K562 (cell line): ENCODE measurements at regions not wholly inside any gene's neighbourhood (a gene's known extent, or its start where the extent isn't known, plus 50 kb on each side); places are given as distances from the start of the nearest gene placed in this dataset.

Experiments used
- ATAC-seq: fragments of 200-7000 bp; cut with Tn5 transposase; 3 replicates; pipeline ENCODE4 v1.9.1; 2020; ENCODE audit warnings: moderate library complexity
- BruUV-seq: library from RNA; stranded (reverse); fragments of 400-500 nt; replicated peaks from 2 replicates; lab custom pipeline; 2021; lab: Mats Ljungman, UMichigan
- CTCF ChIA-PET: fragments of 300-600 bp; formaldehyde crosslinking; extraction: SDS; loops from one replicate; lab custom pipeline; 2021; ENCODE audit warnings: low intra/inter-chr PET ratio; lab: Yijun Ruan, JAX
- POLR2A ChIA-PET: fragments of 300-600, 350-650 bp; sonication (Branson Sonifier 250); formaldehyde crosslinking; extraction: SDS; loops from one replicate; lab custom pipeline; 2021; ENCODE audit warnings: antibody characterized with exemption, inconsistent platforms; lab: Yijun Ruan, JAX
- DNase-seq, 4 experiments: peaks; one replicate each; pipeline versions ENCODE4 v3.0.0 to v3.0.0-alpha.2; 2011 to 2018; ENCODE audit warnings: low spot score in 3 of 4, mixed read lengths in 3 of 4; ENCODE audit errors: extremely low read depth in 1 of 4
- FAIRE-seq: peaks from 2 replicates; lab custom pipeline; 2011; peaks lifted over from hg19 to GRCh38; lab: Jason Lieb, UNC
- H2AFZ ChIP-seq: 2 replicates; pipeline ENCODE4 v1.6.0; 2011; ENCODE audit warnings: low read depth, low read length, control low read depth, inconsistent platforms
- H3K27ac ChIP-seq: fragments of 200-600 bp; 3 replicates; pipeline ENCODE4 v1.8.0; 2011; ENCODE audit warnings: low read depth, mild to moderate bottlenecking, control low read depth, inconsistent platforms, low read length, moderate library complexity, mixed read lengths; ENCODE audit errors: extremely low read depth
- H3K27me3 ChIP-seq, 2 experiments: fragments of 300-600 bp in 1 of 2; 2 replicates in 1 of 2; 3 replicates in 1 of 2; pipeline versions ENCODE4 v1.6.0 to v1.8.0; 2011; ENCODE audit warnings: inconsistent platforms in 2 of 2, low read length in 2 of 2, mild to moderate bottlenecking in 1 of 2, mixed read lengths in 1 of 2, moderate library complexity in 1 of 2; ENCODE audit not compliant: control insufficient read depth in 2 of 2, insufficient read depth in 2 of 2
- H3K36me3 ChIP-seq: fragments of 300-600 bp; 3 replicates; pipeline ENCODE4 v1.8.0; 2011; ENCODE audit warnings: mild to moderate bottlenecking, low read length, inconsistent platforms; ENCODE audit not compliant: control insufficient read depth, insufficient read depth
- H3K4me1 ChIP-seq, 2 experiments: fragments of 200-600 bp in 1 of 2; replicated peaks in 1 of 2; 2 replicates in 1 of 2; 3 replicates in 1 of 2; pipeline versions ENCODE4 v1.5.1 to v1.8.0; 2011; ENCODE audit warnings: inconsistent platforms in 2 of 2, low read length in 2 of 2, mild to moderate bottlenecking in 1 of 2, mixed read lengths in 1 of 2, moderate library complexity in 1 of 2; ENCODE audit not compliant: control insufficient read depth in 2 of 2, insufficient read depth in 2 of 2
- H3K4me2 ChIP-seq: 2 replicates; pipeline ENCODE4 v1.6.1; 2011; ENCODE audit warnings: low read length, control low read depth, inconsistent platforms, mixed read lengths; ENCODE audit not compliant: insufficient read depth
- H3K4me3 ChIP-seq: fragments of 200-600 bp; sonication (generic), shearing (Covaris generic); 2 replicates; pipeline ENCODE4 v1.5.1; 2016; ENCODE audit warnings: control low read depth, inconsistent platforms
- H3K79me2 ChIP-seq: fragments of 200-600 bp; 3 replicates; pipeline ENCODE4 v1.8.0; 2011; ENCODE audit warnings: low read length, inconsistent platforms; ENCODE audit not compliant: control insufficient read depth, insufficient read depth
- H3K9ac ChIP-seq, 2 experiments: 2 replicates each; pipeline versions ENCODE4 v1.6.0 to v1.6.1; 2011; ENCODE audit warnings: low read depth in 2 of 2, low read length in 2 of 2, control low read depth in 1 of 2, inconsistent platforms in 1 of 2, mild to moderate bottlenecking in 1 of 2, mixed read lengths in 1 of 2; ENCODE audit not compliant: insufficient read depth in 1 of 2
- H3K9me1 ChIP-seq: one replicate; pipeline ENCODE4 v1.6.0; 2011; ENCODE audit warnings: inconsistent platforms, mild to moderate bottlenecking, low read length, moderate library complexity; ENCODE audit not compliant: control insufficient read depth, insufficient read depth
- H3K9me3 ChIP-seq: replicated peaks from 2 replicates; pipeline ENCODE4 v1.5.1; 2011; ENCODE audit warnings: low read depth, low read length, inconsistent platforms; ENCODE audit not compliant: control insufficient read depth, insufficient read depth
- H4K20me1 ChIP-seq: replicated peaks from 2 replicates; pipeline ENCODE4 v1.6.1; 2011; ENCODE audit warnings: low read length, inconsistent platforms, mixed read lengths; ENCODE audit not compliant: control insufficient read depth, insufficient read depth
- BACH1 ChIP-seq: fragments of 200-800 bp; sonication (Bioruptor generic); IDR thresholded peaks from 2 replicates; pipeline ENCODE4 v1.6.1; 2016; ENCODE audit warnings: missing genetic modification characterization, missing compliant biosample characterization
- FOXA1 ChIP-seq: fragments of 450-650 bp; IDR thresholded peaks from 2 replicates; pipeline ENCODE4 v1.6.1; 2016; ENCODE audit warnings: mild to moderate bottlenecking, borderline replicate concordance
- FOXJ3 ChIP-seq: sonication (generic); formaldehyde crosslinking; IDR thresholded peaks from 2 replicates; pipeline ENCODE4 v1.4.0; 2020; ENCODE audit warnings: mild to moderate bottlenecking, missing genetic modification reagents
- HDAC6 ChIP-seq: IDR thresholded peaks from 2 replicates; pipeline ENCODE4 v1.6.1; 2012; ENCODE audit warnings: low read depth, mild to moderate bottlenecking, control low read depth, inconsistent platforms, low read length, moderate library complexity
- HEY1 ChIP-seq: fragments of 250-450 bp; sonication (Bioruptor Pico); IDR thresholded peaks from 2 replicates; pipeline ENCODE4 v1.5.0; 2020; ENCODE audit warnings: mild to moderate bottlenecking, moderate library complexity, borderline replicate concordance
- MYBL2 ChIP-seq, 2 experiments: fragments of 450-650 bp in 1 of 2; sonication (generic) in 1 of 2; formaldehyde crosslinking in 1 of 2; IDR thresholded peaks; 2 replicates each; pipeline versions ENCODE4 v1.6.1 to v1.8.1; 2017 to 2022; ENCODE audit warnings: borderline replicate concordance in 1 of 2, inconsistent platforms in 1 of 2, low read depth in 1 of 2, mild to moderate bottlenecking in 1 of 2, missing genetic modification reagents in 1 of 2, moderate library complexity in 1 of 2
- RCOR1 ChIP-seq, 2 experiments: IDR thresholded peaks; 2 replicates each; pipeline ENCODE4 v1.6.1; 2012; ENCODE audit warnings: low read depth in 2 of 2, low read length in 2 of 2, borderline replicate concordance in 1 of 2, improper control_type of control experiment in 1 of 2
- SNRNP70 ChIP-seq: fragments of 200-400 bp; formaldehyde crosslinking; optimal IDR thresholded peaks from 2 replicates; pipeline ENCODE3; 2017; ENCODE audit warnings: low read depth, low read length
- SPI1 ChIP-seq: IDR thresholded peaks from 2 replicates; pipeline ENCODE4 v1.6.1; 2011; ENCODE audit warnings: low read depth, low read length, control low read depth, borderline replicate concordance
- ZNF668 ChIP-seq: fragments of 250-450 bp; sonication (Bioruptor Pico); IDR thresholded peaks from 2 replicates; pipeline ENCODE4 v1.8.0; 2022; ENCODE audit warnings: mild to moderate bottlenecking, inconsistent platforms
- WGBS: fragments of 100-300 bp; shearing (Covaris generic); methylation state at CpG from one replicate; pipeline ENCODE4 v1.1.6; 2016; ENCODE audit warnings: low coverage, mixed read lengths; ENCODE audit not compliant: insufficient coverage; ENCODE audit errors: missing lambda C conversion rate; 5-methylcytosine and 5-hydroxymethylcytosine counted together
- in situ Hi-C: fragments of 300-500 bp; cut with MboI; formaldehyde crosslinking; loops from 4 replicates; pipeline ENCODE4 v1.15.0; 2018; ENCODE audit warnings: inconsistent platforms, mixed read lengths
- intact Hi-C: fragments of 100-400 bp; cut with micrococcal nuclease; formaldehyde crosslinking; loops from 2 replicates; pipeline ENCODE4 v1.14.2; 2022
- TF ChIP-seq, protein P1 (sequence below): sonication (generic); formaldehyde crosslinking; IDR thresholded peaks from 2 replicates; pipeline ENCODE4 v1.5.0; 2020; ENCODE audit warnings: missing genetic modification reagents
- TF ChIP-seq, protein P2 (sequence below): fragments of 450-650 bp; IDR thresholded peaks from 2 replicates; pipeline ENCODE4 v1.7.1; 2018; ENCODE audit warnings: mild to moderate bottlenecking, low read depth; ENCODE audit not compliant: partially characterized antibody

DNA sequence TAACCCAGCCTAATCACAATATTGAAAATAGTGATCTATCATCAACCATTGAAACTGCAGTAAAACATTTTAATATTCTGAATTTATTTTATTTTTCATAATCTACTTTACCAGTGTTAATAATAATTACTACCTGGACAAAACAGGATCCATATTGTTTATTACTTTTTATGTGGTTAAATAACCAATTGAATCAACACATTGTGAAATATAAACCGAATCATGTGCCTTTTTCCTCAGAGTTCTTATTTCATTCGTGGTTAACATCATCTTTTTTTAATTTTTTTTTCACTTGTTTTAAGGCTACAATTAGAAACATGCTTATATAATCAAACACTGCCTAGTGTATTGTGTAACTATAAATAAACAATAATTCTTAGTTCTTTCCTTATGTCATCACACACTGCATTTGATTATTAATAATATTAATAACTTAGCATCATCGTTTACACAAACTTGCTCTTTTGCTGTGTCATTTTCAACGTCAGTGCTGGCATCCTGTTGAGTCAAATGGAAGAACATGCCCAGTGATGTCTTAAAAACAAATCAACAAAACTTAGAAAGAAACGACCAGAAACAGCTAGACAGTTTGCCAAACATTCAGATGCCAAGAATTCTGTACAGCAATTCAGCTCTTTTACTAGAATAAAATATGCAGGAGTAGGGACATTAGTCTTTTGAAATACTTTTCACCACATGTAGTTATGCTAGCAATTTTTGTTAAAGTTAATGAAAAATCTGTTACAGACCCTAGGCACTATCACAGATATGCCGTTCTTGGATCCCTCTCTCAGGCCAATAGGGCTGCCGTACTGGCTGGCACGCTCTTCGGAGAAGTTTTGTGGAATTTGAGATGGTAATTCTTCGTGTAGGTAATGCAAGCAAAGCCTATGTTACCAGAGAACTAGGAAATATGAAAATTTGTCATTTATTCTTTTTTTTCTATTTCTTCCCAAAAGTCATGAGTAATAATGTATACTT lies 330.4 kb upstream of the SEMA3A start:
- DNase-seq (no peak), FAIRE-seq (no peak), ATAC-seq (no peak)
- Histone ChIP-seq H4K20me1 (no peaks in the 10 kb centered on the region), H3K4me3 (no peak overlapping the region), H3K9me1 (no peaks in the 10 kb centered on the region), H3K9ac (no peak overlapping the region), H3K79me2 (no peaks in the 10 kb centered on the region), H3K27me3 (no peaks in the 10 kb centered on the region), H3K36me3 (no peaks in the 10 kb centered on the region), H3K4me2 (no peak overlapping the region), H3K4me1 (no peaks in the 10 kb centered on the region), H3K27ac (no peak overlapping the region), H3K9me3 (no peaks in the 10 kb centered on the region), H2AFZ (no peak overlapping the region; the same call in 1 of the 2 replicates)
- ChIA-PET POLR2A (interaction anchor here (0.7 kb wide), 1 partner anchor 10 kb away, joined by 3 read pairs; no protein-coding TSS in a partner anchor), CTCF (no interaction called here)
- no TSS peak for BruUV-seq
- in situ Hi-C loops, result no loop called here
- WGBS, result 10% methylated on average over 10 of the region's 10 CpGs
- intact Hi-C loops, result no loop called here
- no peak for TF ChIP-seq FOXJ3 (CRISPR knock-in tag)
- no peak for TF ChIP-seq MYBL2 (IDR thresholded peaks at IDR 0.05; ENCODE audit: low read depth)
- no peak for TF ChIP-seq MYBL2 (CRISPR knock-in tag; IDR thresholded peaks at IDR 0.05; ENCODE audit: borderline replicate concordance)
- TF ChIP-seq RCOR1 (IDR thresholded peaks at IDR 0.05; ENCODE audit: borderline replicate concordance in 1 of 2, low read depth in 2 of 2, low read length in 2 of 2), result no peak
- TF ChIP-seq, protein P1, sequence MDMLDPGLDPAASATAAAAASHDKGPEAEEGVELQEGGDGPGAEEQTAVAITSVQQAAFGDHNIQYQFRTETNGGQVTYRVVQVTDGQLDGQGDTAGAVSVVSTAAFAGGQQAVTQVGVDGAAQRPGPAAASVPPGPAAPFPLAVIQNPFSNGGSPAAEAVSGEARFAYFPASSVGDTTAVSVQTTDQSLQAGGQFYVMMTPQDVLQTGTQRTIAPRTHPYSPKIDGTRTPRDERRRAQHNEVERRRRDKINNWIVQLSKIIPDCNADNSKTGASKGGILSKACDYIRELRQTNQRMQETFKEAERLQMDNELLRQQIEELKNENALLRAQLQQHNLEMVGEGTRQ, result no peak
- TF ChIP-seq FOXA1, result no peak
- TF ChIP-seq, protein P2, sequence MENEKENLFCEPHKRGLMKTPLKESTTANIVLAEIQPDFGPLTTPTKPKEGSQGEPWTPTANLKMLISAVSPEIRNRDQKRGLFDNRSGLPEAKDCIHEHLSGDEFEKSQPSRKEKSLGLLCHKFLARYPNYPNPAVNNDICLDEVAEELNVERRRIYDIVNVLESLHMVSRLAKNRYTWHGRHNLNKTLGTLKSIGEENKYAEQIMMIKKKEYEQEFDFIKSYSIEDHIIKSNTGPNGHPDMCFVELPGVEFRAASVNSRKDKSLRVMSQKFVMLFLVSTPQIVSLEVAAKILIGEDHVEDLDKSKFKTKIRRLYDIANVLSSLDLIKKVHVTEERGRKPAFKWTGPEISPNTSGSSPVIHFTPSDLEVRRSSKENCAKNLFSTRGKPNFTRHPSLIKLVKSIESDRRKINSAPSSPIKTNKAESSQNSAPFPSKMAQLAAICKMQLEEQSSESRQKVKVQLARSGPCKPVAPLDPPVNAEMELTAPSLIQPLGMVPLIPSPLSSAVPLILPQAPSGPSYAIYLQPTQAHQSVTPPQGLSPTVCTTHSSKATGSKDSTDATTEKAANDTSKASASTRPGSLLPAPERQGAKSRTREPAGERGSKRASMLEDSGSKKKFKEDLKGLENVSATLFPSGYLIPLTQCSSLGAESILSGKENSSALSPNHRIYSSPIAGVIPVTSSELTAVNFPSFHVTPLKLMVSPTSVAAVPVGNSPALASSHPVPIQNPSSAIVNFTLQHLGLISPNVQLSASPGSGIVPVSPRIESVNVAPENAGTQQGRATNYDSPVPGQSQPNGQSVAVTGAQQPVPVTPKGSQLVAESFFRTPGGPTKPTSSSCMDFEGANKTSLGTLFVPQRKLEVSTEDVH, result no peak
- no peak for TF ChIP-seq BACH1 (tag)
- no peak for TF ChIP-seq HEY1 (CRISPR knock-in tag)
- no peak for TF ChIP-seq SPI1
- TF ChIP-seq HDAC6, result no peak
- TF ChIP-seq ZNF668 (CRISPR knock-in tag), result no peak
- no peak for TF ChIP-seq SNRNP70
